Keratinocyte (primary cell): ENCODE measurements at regions not wholly inside any gene's neighbourhood (a gene's known extent, or its start where the extent isn't known, plus 50 kb on each side); places are given as distances from the start of the nearest gene placed in this dataset.

ENCODE experiments used
- EZH2 ChIP-seq: IDR thresholded peaks from one replicate; pipeline ENCODE4 v1.6.1; 2012; ENCODE audit warnings: inconsistent platforms, mild to moderate bottlenecking, low read length, moderate library complexity
- TF ChIP-seq, protein P1 (sequence below), 3 experiments: IDR thresholded peaks in 1 of 3; conservative IDR thresholded peaks in 1 of 3; optimal IDR thresholded peaks in 1 of 3; 2 replicates in 2 of 3; 3 replicates in 1 of 3; pipeline versions ENCODE3 to v1.5.1; 2011; ENCODE audit warnings: low read length in 3 of 3, mild to moderate bottlenecking in 3 of 3, moderate library complexity in 2 of 3, control low read depth in 1 of 3, inconsistent platforms in 1 of 3; ENCODE audit not compliant: insufficient read depth in 2 of 3; ENCODE audit errors: extremely low read depth in 1 of 3

DNA sequence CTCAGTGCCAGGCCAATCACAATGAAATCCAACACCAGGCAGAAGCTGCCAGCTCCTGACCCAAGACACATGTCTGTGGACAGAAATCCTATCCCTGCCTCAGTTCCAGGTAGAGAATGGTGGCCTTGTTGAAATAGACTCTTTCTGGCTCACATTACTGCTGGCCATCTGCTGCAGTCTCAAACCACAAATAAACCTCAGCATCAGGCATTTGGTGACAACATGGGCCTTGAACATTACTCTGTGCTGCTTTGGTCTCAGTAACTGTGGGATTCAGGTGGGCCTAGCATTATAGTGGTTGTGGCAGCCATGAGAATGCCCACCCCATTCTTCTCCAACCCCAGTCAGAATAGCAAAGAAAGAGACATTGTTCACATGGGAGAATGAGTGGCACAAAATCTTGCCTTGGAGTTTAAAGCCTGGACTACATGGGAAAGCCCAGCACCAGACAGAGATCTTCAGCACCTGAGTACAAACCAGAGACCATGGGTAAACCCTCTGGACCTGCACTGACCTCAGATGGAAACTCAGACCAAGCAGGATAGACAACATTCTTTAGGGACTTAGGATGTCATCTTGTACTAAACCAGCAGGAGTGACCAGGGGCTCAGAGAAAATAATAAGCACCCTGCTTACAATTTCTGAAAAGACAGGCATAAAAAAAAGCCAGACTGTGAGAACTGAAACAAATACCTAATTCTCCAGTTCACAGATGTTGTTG is 50.4 kb upstream of the TRAM1L1 start:
- TF ChIP-seq, protein P1, sequence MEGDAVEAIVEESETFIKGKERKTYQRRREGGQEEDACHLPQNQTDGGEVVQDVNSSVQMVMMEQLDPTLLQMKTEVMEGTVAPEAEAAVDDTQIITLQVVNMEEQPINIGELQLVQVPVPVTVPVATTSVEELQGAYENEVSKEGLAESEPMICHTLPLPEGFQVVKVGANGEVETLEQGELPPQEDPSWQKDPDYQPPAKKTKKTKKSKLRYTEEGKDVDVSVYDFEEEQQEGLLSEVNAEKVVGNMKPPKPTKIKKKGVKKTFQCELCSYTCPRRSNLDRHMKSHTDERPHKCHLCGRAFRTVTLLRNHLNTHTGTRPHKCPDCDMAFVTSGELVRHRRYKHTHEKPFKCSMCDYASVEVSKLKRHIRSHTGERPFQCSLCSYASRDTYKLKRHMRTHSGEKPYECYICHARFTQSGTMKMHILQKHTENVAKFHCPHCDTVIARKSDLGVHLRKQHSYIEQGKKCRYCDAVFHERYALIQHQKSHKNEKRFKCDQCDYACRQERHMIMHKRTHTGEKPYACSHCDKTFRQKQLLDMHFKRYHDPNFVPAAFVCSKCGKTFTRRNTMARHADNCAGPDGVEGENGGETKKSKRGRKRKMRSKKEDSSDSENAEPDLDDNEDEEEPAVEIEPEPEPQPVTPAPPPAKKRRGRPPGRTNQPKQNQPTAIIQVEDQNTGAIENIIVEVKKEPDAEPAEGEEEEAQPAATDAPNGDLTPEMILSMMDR (optimal IDR thresholded peaks at IDR 0.05 in 1 of 3, IDR thresholded peaks at IDR 0.05 in 1 of 3, conservative IDR thresholded peaks at IDR 0.05 in 1 of 3; ENCODE audit: extremely low read depth in 1 of 3, insufficient read depth in 2 of 3, low read length in 3 of 3) = no peak
- TF ChIP-seq EZH2 = no peak
